Karpas-422 (cell line): ENCODE measurements at regions not wholly inside any gene's neighbourhood (a gene's known extent, or its start where the extent isn't known, plus 50 kb on each side); places are given as distances from the start of the nearest gene placed in this dataset.

Source experiments
- DNase-seq: peaks from one replicate; pipeline ENCODE4 v3.0.0-alpha.2; 2015
- H2AFZ ChIP-seq: fragments of 200-600 bp; sonication (generic); 2 replicates; pipeline ENCODE4 v1.6.1; 2014; ENCODE audit warnings: antibody characterized with exemption, low read length, mixed read lengths
- H3K27ac ChIP-seq: fragments of 200-600 bp; sonication (generic); 2 replicates; pipeline ENCODE4 v1.5.1; 2014; ENCODE audit warnings: mild to moderate bottlenecking, low read length, moderate library complexity
- H3K27me3 ChIP-seq: fragments of 200-600 bp; sonication (generic); 2 replicates; pipeline ENCODE4 v1.6.1; 2014; ENCODE audit warnings: low read length, mixed read lengths
- H3K36me3 ChIP-seq: fragments of 200-600 bp; sonication (generic); 2 replicates; pipeline ENCODE4 v1.6.1; 2014; ENCODE audit warnings: low read length, mixed read lengths; ENCODE audit not compliant: insufficient read depth
- H3K4me1 ChIP-seq: fragments of 200-600 bp; sonication (generic); 2 replicates; pipeline ENCODE4 v1.6.1; 2014; ENCODE audit warnings: mild to moderate bottlenecking, low read length, mixed read lengths
- H3K4me2 ChIP-seq: fragments of 200-600 bp; sonication (generic); 2 replicates; pipeline ENCODE4 v1.6.1; 2014; ENCODE audit warnings: low read length, low read depth, mild to moderate bottlenecking; ENCODE audit not compliant: poor library complexity, severe bottlenecking
- H3K4me3 ChIP-seq: fragments of 200-600 bp; sonication (generic); 2 replicates; pipeline ENCODE4 v1.5.1; 2014; ENCODE audit warnings: mild to moderate bottlenecking, antibody characterized with exemption, low read length, mixed read lengths
- H3K79me2 ChIP-seq: fragments of 200-600 bp; sonication (generic); 2 replicates; pipeline ENCODE4 v1.6.1; 2014; ENCODE audit warnings: mild to moderate bottlenecking, low read length, mixed read lengths
- H3K9ac ChIP-seq: fragments of 200-600 bp; sonication (generic); 2 replicates; pipeline ENCODE4 v1.6.0; 2014; ENCODE audit warnings: low read length
- H3K9me2 ChIP-seq: fragments of 200-600 bp; sonication (generic), shearing (Covaris generic); replicated peaks from 2 replicates; pipeline ENCODE4 v1.6.0; 2014; ENCODE audit warnings: mild to moderate bottlenecking, low read length, moderate library complexity; ENCODE audit not compliant: insufficient read depth
- H3K9me3 ChIP-seq: fragments of 300-700, 200-600 bp; sonication (generic); 2 replicates; pipeline ENCODE4 v1.6.1; 2014; ENCODE audit warnings: low read length, mixed read lengths
- H4K20me1 ChIP-seq: fragments of 200-600 bp; sonication (generic); 2 replicates; pipeline ENCODE4 v1.6.1; 2014; ENCODE audit warnings: mild to moderate bottlenecking, antibody characterized with exemption, low read length, low read depth; ENCODE audit not compliant: insufficient read depth

DNA sequence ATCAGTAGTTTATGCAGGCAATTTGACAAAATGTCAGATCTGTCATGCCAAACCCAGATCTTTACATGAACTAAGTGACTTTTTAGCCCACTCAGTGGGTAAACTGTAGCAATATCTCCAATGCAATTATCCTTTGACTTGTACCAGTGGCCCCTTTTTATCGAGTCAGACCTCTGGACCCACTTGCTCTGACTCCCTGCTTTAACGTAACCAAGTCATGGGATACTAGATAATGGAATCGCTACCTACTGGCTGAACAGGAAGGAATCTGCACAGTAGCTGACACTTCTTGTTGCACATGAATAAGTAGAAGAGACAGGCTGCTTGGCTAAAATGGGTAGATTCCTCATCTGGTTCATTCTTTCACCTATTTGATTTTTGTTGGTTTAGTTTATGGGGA, 128.4 kb upstream of the LYPLAL1 start:
- H3K9me2 ChIP-seq, result no peaks in the 10 kb centered on the region
- H3K27me3 ChIP-seq, result no peaks in the 10 kb centered on the region
- H3K4me3 ChIP-seq, result no peak overlapping the region
- H3K4me1 ChIP-seq, result no peaks in the 10 kb centered on the region
- no peak overlapping the region for H3K4me2 ChIP-seq
- no peak overlapping the region for H3K9ac ChIP-seq
- H4K20me1 ChIP-seq, result no peaks in the 10 kb centered on the region
- H3K27ac ChIP-seq, result no peak overlapping the region
- no peak for DNase-seq
- H2AFZ ChIP-seq, result no peak overlapping the region
- H3K36me3 ChIP-seq, result no peaks in the 10 kb centered on the region
- H3K9me3 ChIP-seq, result no peaks in the 10 kb centered on the region
- H3K79me2 ChIP-seq, result no peaks in the 10 kb centered on the region

DNA sequence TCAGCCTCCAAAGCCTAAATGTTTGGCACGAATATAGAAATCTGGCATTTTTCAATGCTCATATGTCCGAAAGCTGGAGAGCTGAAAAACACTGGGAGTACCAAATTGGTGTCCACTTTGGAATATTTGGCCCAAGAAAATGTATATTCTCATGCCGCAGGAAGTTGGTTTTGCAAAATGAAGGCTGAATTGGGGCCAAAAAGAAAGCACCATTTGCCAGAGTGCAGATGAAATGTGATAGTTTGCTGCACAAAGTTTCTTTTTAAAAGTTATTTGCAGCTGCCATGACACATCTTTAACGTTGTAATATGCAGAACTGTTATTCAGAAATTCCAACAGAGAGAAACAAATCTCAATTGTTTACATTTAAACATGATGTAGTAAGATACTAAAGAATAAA, 124.2 kb upstream of the LYPLAL1 start:
- Histone ChIP-seq H3K4me3 (no peak overlapping the region), H3K27me3 (no peaks in the 10 kb centered on the region), H2AFZ (no peak overlapping the region), H3K9me3 (no peaks in the 10 kb centered on the region), H3K4me2 (no peak overlapping the region), H3K9ac (no peak overlapping the region), H3K79me2 (no peaks in the 10 kb centered on the region), H4K20me1 (no peaks in the 10 kb centered on the region), H3K9me2 (no peaks in the 10 kb centered on the region), H3K36me3 (no peaks in the 10 kb centered on the region), H3K4me1 (no peaks in the 10 kb centered on the region), H3K27ac (no peak overlapping the region)
- no peak for DNase-seq

DNA sequence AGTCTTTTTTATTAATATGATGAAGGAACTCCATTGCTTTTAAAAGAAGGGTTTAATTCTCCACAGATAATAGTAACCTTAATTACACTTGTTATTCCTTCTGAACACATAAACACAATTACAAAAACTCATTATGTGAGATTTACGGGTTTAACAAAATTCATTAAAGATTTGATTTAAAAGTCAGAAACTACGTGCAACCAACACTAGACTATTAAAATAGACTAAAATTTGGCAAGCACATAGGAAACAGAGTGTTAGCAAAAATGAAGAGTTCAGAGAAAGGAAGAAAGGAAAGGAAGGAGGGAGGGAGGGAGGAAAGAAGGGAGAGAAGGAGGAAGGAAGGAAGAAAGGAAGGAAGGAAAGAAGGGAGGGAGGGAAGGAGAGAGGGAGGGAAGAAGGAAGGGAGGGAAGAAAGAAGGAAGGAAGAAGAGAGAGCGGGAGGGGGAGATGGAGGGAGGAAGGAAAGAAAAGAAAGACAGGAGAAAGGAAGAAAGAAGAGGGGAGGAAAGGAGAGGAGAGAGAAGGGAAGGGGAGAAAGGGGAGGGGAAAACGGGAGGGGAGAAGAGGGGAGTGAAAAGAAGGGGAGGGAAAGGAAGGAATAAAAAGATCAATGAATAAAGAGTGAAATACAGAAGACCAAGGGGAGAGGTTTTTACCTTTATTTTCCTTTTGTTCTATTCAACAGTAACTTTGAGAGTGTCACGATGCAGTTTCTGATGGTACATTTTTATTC, 123.4 kb upstream of the LYPLAL1 start:
- H3K4me2 ChIP-seq, result no peak overlapping the region
- no peak overlapping the region for H3K4me3 ChIP-seq
- H3K9me3 ChIP-seq, result no peaks in the 10 kb centered on the region
- no peaks in the 10 kb centered on the region for H3K27me3 ChIP-seq
- H3K27ac ChIP-seq, result no peak overlapping the region
- H3K4me1 ChIP-seq, result no peaks in the 10 kb centered on the region
- H3K79me2 ChIP-seq, result no peaks in the 10 kb centered on the region
- H3K9ac ChIP-seq, result no peak overlapping the region
- no peak overlapping the region for H2AFZ ChIP-seq
- H3K36me3 ChIP-seq, result no peaks in the 10 kb centered on the region
- DNase-seq, result no peak
- H3K9me2 ChIP-seq, result no peaks in the 10 kb centered on the region
- H4K20me1 ChIP-seq, result no peaks in the 10 kb centered on the region

DNA sequence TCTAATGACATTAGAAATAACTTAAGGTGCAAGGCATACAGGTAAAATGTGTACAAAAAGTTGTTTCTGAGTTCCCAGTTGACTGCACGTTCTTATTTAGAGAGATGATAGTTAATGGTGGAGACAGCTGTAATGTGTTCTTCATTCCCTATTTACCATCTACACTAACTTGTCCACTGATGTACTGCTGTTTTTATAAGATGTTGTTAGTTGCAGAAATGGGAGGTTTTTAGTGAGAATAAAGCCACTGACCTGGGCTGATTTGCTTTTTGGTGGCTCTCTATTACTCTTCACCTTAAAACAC, 122.9 kb upstream of the LYPLAL1 start:
- no peaks in the 10 kb centered on the region for H3K27me3 ChIP-seq
- H3K79me2 ChIP-seq, result no peaks in the 10 kb centered on the region
- H3K9me2 ChIP-seq, result no peaks in the 10 kb centered on the region
- DNase-seq, result no peak
- no peak overlapping the region for H3K9ac ChIP-seq
- H3K4me1 ChIP-seq, result no peaks in the 10 kb centered on the region
- H2AFZ ChIP-seq, result no peak overlapping the region
- no peak overlapping the region for H3K4me3 ChIP-seq
- H3K4me2 ChIP-seq, result no peak overlapping the region
- no peak overlapping the region for H3K27ac ChIP-seq
- H4K20me1 ChIP-seq, result no peaks in the 10 kb centered on the region
- no peaks in the 10 kb centered on the region for H3K9me3 ChIP-seq
- H3K36me3 ChIP-seq, result no peaks in the 10 kb centered on the region

DNA sequence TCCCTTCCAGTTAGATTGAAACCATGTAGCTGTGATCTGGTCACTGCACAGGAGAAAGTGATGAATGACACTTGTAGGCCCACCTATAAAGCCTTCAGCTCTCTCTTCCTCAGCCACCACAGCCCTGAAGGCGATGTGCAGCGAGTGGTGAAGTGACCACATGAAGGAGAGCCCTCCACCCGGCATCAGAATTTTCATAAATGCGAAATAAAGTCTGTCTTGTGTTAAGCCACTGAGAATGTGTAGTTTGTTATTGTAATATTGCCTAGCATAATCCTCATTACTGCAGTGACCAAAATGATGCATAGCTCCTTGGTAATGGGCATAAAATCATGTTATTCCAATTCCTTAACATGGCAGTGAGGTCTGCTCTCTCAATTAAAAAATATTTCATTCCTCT, 122.1 kb upstream of the LYPLAL1 start:
- DNase-seq, result no peak

DNA sequence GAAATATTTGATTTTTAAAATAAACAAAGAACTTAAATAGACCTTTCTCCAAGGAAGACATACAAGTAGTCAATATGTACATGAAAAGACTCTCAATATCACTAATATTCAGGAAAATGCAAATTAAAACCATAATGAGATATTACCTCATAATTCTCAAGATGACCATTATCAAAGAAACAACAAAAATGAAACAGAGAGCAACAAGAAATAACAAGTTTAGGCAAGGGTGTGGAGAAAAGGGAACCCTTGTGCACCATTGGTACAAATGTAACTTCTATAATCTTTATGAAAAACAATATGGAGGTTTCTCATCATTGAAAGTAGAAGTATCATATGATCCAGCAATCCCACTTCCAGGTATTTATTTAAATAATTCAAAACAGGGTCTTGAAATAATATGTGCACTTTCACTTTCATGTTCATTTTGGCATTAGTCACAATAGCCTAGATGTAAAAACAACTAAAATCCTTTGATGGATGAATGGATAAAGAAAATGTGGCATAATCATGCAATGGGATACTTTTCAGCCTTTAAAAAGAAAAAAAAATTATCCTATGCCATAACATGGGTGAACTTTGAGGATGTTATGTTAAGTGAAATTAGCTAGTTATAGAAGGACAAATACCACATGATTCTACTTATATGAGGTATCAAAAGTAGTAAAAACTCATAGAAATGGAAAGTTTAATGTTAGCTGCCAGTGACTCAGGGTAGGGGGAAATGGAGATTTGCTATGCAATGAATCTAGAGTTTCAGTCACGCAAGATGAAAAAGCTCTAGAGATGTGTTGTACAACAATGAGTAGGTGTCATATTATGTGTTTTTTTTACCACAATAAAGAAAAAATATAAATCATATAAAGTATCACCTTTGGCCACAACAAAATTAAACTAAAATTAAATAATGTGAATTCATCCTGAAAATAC, 114.5 kb upstream of the LYPLAL1 start:
- Histone ChIP-seq H3K36me3 (no peaks in the 10 kb centered on the region), H3K79me2 (no peaks in the 10 kb centered on the region), H4K20me1 (no peaks in the 10 kb centered on the region), H3K9me3 (no peaks in the 10 kb centered on the region), H3K4me1 (no peaks in the 10 kb centered on the region), H3K27ac (no peak overlapping the region), H2AFZ (no peak overlapping the region), H3K9ac (no peak overlapping the region), H3K4me2 (no peak overlapping the region), H3K27me3 (no peaks in the 10 kb centered on the region), H3K9me2 (no peaks in the 10 kb centered on the region), H3K4me3 (no peak overlapping the region)
- no peak for DNase-seq

More for the DNA sequence above, 122.1 kb upstream of the LYPLAL1 start:
- H3K27me3 ChIP-seq, result no peaks in the 10 kb centered on the region
- H3K4me2 ChIP-seq, result no peak overlapping the region
- H3K4me3 ChIP-seq, result no peak overlapping the region
- H3K9me3 ChIP-seq, result no peaks in the 10 kb centered on the region
- no peaks in the 10 kb centered on the region for H3K79me2 ChIP-seq
- no peaks in the 10 kb centered on the region for H3K4me1 ChIP-seq
- H2AFZ ChIP-seq, result no peak overlapping the region
- no peaks in the 10 kb centered on the region for H3K9me2 ChIP-seq
- H4K20me1 ChIP-seq, result no peaks in the 10 kb centered on the region
- H3K27ac ChIP-seq, result no peak overlapping the region
- H3K36me3 ChIP-seq, result no peaks in the 10 kb centered on the region
- no peak overlapping the region for H3K9ac ChIP-seq

DNA sequence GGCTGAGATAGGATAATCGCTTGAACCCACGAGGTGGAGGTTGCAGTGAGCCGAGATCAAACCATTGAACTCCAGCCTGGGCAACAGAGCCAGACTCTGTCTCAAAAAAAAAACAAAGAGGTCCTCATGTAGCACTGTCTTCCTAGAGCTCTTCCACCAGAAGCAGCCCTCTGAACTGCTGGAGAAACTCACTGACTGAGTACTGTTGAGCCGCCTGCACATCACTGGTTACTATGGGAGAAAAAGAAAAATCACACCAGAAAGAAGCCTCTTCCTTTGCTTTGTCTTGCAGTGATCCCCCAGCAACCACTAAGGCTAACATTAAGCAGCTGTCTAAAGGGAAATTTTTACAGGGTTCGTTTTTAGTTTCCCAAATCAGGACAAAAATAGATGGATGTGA, 112.9 kb upstream of the LYPLAL1 start:
- no peak overlapping the region for H2AFZ ChIP-seq
- no peaks in the 10 kb centered on the region for H4K20me1 ChIP-seq
- no peaks in the 10 kb centered on the region for H3K79me2 ChIP-seq
- H3K9me2 ChIP-seq, result no peaks in the 10 kb centered on the region
- H3K4me1 ChIP-seq, result no peaks in the 10 kb centered on the region
- H3K27ac ChIP-seq, result no peak overlapping the region
- H3K4me2 ChIP-seq, result no peak overlapping the region
- no peaks in the 10 kb centered on the region for H3K36me3 ChIP-seq
- no peak overlapping the region for H3K9ac ChIP-seq
- DNase-seq, result no peak
- no peaks in the 10 kb centered on the region for H3K27me3 ChIP-seq
- no peaks in the 10 kb centered on the region for H3K9me3 ChIP-seq
- H3K4me3 ChIP-seq, result no peak overlapping the region

DNA sequence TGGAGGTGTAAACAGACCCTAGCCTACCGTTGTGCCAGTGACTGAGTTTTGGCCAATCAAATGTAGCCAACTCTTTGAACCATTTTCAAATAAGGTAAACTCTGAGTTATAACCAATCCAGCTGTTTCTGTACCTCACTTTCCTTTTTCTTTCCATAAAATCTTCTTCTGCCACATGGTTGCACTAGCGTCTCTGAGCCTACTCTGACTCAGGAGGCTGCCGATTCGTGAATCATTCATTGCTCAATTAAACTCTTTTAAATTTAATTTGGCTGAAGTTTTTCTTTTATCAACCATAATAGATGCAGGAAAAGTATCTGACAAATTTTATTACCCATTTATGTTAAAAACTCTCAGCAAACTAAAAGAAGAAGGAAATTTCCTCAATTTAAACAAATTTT, 111.5 kb upstream of the LYPLAL1 start:
- no peak overlapping the region for H3K4me2 ChIP-seq
- no peak for DNase-seq
- H3K4me3 ChIP-seq, result no peak overlapping the region
- no peak overlapping the region for H2AFZ ChIP-seq
- no peaks in the 10 kb centered on the region for H3K4me1 ChIP-seq
- no peaks in the 10 kb centered on the region for H4K20me1 ChIP-seq
- no peaks in the 10 kb centered on the region for H3K27me3 ChIP-seq
- H3K9me2 ChIP-seq, result no peaks in the 10 kb centered on the region
- H3K27ac ChIP-seq, result no peak overlapping the region
- no peak overlapping the region for H3K9ac ChIP-seq
- no peaks in the 10 kb centered on the region for H3K9me3 ChIP-seq
- no peaks in the 10 kb centered on the region for H3K79me2 ChIP-seq
- H3K36me3 ChIP-seq, result no peaks in the 10 kb centered on the region
